Left cardiac atrium (tissue), 4 donors: ENCODE measurements at regions not wholly inside any gene's neighbourhood (a gene's known extent, or its start where the extent isn't known, plus 50 kb on each side); places are given as distances from the start of the nearest gene placed in this dataset.

ENCODE experiments used
- ATAC-seq, 2 donors: fragments of 200-7000 bp; cut with Tn5 transposase; one replicate each; pipeline ENCODE4 v1.9.1; 2020; ENCODE audit warnings: mild to moderate bottlenecking in 2 of 2, moderate library complexity in 2 of 2
- DNase-seq: peaks from one replicate; pipeline ENCODE4 v3.0.0-alpha.2; 2020
- intact Hi-C, 2 donors: fragments of 100-400 bp; cut with DNase I; formaldehyde crosslinking; loops; one replicate each; pipeline versions ENCODE4 v1.14.1 to v1.15.1; 2022 to 2023
- donor health status: DM: no; HTN: yes; CAD: no.
- donor health status: DM: no; HTN: yes; CAD: no; lungs with severe emphysema.
- donor health status: DM: yes; HTN: yes; CAD: no.
- donor health status: Dilated cardiomyopathy.

- DNase-seq (no peak), ATAC-seq (no peak)
- intact Hi-C loops, result no loop called here
Measured at GRCh38 chr2:125870264-125870663, 785.7 kb upstream of the GYPC start.

GRCh38 chr2:125870746-125871145 is 785.2 kb upstream of the GYPC start:
- ATAC-seq (no peak), DNase-seq (no peak)
- intact Hi-C loops, result no loop called here

- intact Hi-C loops, result no loop called here
- ATAC-seq (no peak), DNase-seq (no peak)
Measured at GRCh38 chr2:125874564-125874963, 781.4 kb upstream of the GYPC start.

GRCh38 chr2:125885340-125885739 is 770.6 kb upstream of the GYPC start:
- intact Hi-C loops, result no loop called here
- ATAC-seq, result no peak
- DNase-seq, result no peak

- no peak for ATAC-seq
- intact Hi-C loops, result no loop called here
- DNase-seq, result no peak
Measured at GRCh38 chr2:125886153-125886552, 769.8 kb upstream of the GYPC start.

- no peak for ATAC-seq
- intact Hi-C loops, result no loop called here
- DNase-seq, result no peak
Measured at GRCh38 chr2:125901278-125901677, 754.7 kb upstream of the GYPC start.

- ATAC-seq (no peak), DNase-seq (no peak)
- intact Hi-C loops, result no loop called here
Measured at GRCh38 chr2:125925891-125926546, 729.9 kb upstream of the GYPC start.

- intact Hi-C loops, result no loop called here
- DNase-seq (no peak), ATAC-seq (no peak)
Measured at GRCh38 chr2:125935559-125935958, 720.4 kb upstream of the GYPC start.

- ATAC-seq (no peak), DNase-seq (no peak)
- intact Hi-C loops, result no loop called here
Measured at GRCh38 chr2:125942585-125943424, 713.2 kb upstream of the GYPC start.

- intact Hi-C loops, result no loop called here
- DNase-seq (no peak), ATAC-seq (no peak)
Measured at GRCh38 chr2:125959047-125959446, 696.9 kb upstream of the GYPC start.

- DNase-seq (no peak), ATAC-seq (no peak)
- intact Hi-C loops, result no loop called here
Measured at GRCh38 chr2:125961739-125962138, 694.2 kb upstream of the GYPC start.

GRCh38 chr2:125979886-125980285 is 676.1 kb upstream of the GYPC start:
- ATAC-seq, result no peak
- no peak for DNase-seq
- intact Hi-C loops, result no loop called here

GRCh38 chr2:125983364-125983763 is 672.6 kb upstream of the GYPC start:
- intact Hi-C loops, result no loop called here
- ATAC-seq, result no peak
- no peak for DNase-seq

GRCh38 chr2:126029316-126029715 is 626.6 kb upstream of the GYPC start:
- intact Hi-C loops, result no loop called here
- DNase-seq (no peak), ATAC-seq (no peak)

GRCh38 chr2:126038861-126039260 is 617.1 kb upstream of the GYPC start:
- DNase-seq (no peak), ATAC-seq (no peak)
- intact Hi-C loops, result no loop called here

- intact Hi-C loops, result no loop called here
- ATAC-seq (no peak), DNase-seq (no peak)
Measured at GRCh38 chr2:126041391-126042047, 614.4 kb upstream of the GYPC start.

GRCh38 chr2:126042089-126042488 is 613.9 kb upstream of the GYPC start:
- no peak for ATAC-seq
- DNase-seq, result no peak
- intact Hi-C loops, result no loop called here

- intact Hi-C loops, result no loop called here
- no peak for DNase-seq
- ATAC-seq, result no peak
Measured at GRCh38 chr2:126048719-126049118, 607.2 kb upstream of the GYPC start.

GRCh38 chr2:126049461-126049860 is 606.5 kb upstream of the GYPC start:
- no peak for ATAC-seq

GRCh38 chr2:126050991-126051736 is 604.8 kb upstream of the GYPC start:
- intact Hi-C loops, result no loop called here
- ATAC-seq, result no peak

More at GRCh38 chr2:126049461-126049860, 606.5 kb upstream of the GYPC start:
- no peak for DNase-seq
- intact Hi-C loops, result no loop called here

More at GRCh38 chr2:126050991-126051736, 604.8 kb upstream of the GYPC start:
- DNase-seq, result no peak
